AG10803 (cell line): ENCODE measurements at regions not wholly inside any gene's neighbourhood (a gene's known extent, or its start where the extent isn't known, plus 50 kb on each side); places are given as distances from the start of the nearest gene placed in this dataset.

Experiments used
- DNase-seq: peaks from one replicate; pipeline ENCODE4 v3.0.0; 2010; ENCODE audit warnings: low read depth
- H3K4me3 ChIP-seq: 2 replicates; pipeline ENCODE4 v1.5.1; 2011; ENCODE audit warnings: mild to moderate bottlenecking, low read length, control low read depth
- TF ChIP-seq, protein P1 (sequence below): conservative IDR thresholded peaks from 2 replicates; pipeline ENCODE4 v1.5.1; 2011; ENCODE audit warnings: mild to moderate bottlenecking, low read length, control low read depth, inconsistent platforms

DNA sequence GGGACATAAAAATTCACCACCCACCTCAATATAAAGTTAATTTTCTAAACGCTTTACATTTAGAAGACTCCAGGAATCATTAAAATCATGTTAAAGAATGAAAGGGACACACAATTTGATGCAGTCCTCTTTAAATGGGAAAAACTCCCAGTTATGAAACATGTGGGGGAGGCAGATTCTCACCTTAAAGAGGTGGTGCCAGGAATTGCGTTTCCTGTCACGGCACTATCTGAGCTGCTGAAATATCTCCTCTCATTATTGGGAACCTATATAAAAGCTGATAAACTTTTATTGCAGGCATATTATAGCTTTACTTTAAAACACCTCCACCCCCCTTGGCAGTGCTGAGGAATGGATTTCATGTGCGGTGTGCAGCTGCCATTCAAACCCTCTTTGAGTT lies 94.8 kb upstream of the SORCS3 start:
- TF ChIP-seq, protein P1, sequence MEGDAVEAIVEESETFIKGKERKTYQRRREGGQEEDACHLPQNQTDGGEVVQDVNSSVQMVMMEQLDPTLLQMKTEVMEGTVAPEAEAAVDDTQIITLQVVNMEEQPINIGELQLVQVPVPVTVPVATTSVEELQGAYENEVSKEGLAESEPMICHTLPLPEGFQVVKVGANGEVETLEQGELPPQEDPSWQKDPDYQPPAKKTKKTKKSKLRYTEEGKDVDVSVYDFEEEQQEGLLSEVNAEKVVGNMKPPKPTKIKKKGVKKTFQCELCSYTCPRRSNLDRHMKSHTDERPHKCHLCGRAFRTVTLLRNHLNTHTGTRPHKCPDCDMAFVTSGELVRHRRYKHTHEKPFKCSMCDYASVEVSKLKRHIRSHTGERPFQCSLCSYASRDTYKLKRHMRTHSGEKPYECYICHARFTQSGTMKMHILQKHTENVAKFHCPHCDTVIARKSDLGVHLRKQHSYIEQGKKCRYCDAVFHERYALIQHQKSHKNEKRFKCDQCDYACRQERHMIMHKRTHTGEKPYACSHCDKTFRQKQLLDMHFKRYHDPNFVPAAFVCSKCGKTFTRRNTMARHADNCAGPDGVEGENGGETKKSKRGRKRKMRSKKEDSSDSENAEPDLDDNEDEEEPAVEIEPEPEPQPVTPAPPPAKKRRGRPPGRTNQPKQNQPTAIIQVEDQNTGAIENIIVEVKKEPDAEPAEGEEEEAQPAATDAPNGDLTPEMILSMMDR: no peak
- no peak overlapping the region for H3K4me3 ChIP-seq
- DNase-seq: no peak

DNA sequence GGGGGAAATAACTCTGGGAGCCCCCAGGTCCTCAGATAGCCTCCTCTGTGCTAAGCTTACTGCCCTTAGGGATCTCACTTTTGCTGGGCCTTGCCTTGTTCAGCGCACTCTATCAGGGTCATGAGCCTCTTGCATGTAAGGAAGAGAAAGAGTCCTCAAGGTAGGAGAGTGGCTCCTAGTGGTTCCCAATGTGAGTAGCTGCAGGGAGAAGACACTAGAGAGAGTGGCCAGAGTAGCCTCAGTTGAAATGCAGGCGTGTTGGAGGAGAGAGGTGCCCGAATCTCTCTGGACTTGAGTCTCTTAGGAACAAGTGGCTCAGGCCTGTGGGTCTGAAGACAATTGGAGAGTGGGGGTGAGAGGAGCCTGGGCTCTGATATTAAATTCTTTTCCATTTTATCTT lies 94.3 kb upstream of the SORCS3 start:
- no peak for DNase-seq
- TF ChIP-seq, protein P1: no peak
- no peak overlapping the region for H3K4me3 ChIP-seq

DNA sequence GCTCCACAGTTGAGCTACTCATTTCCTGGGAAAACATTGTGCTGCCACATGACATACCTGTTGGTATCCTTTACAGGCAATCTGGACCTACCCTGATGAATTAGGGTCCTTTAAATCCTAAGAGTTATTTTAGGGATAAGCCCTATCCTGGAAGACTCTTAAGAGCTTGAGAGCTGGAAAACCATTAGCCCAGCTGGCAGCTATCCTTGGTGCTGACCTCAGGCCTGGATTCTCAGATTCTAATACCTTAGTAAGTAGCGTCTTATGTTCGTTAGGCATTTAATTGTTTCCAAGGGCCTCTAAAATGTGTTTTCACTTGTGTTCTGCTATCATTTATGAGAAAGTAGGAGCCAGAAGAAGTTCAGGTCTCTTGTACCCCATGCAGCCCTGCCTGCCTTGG lies 93.0 kb upstream of the SORCS3 start:
- no peak overlapping the region for H3K4me3 ChIP-seq
- peak; percentile 13 for DNase-seq
- TF ChIP-seq, protein P1: no peak

DNA sequence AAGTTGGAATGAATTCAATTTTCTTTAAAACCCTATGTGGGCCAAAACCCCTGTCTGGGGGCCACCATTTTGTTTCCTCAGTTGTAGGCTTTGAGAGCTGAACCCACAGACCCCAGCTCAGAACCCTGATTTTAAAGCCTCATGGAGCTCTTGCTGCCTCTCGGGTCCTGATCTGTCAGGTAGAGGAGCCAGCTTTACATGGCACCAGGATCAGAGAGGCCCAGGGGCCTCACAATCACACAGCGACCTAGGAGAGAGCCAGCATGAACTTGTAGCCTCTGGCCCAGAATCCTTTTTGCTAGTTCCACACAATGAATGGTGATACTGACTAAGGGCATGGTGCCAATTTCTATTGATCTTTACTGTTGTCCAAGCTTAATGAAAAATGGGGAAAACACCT lies 84.3 kb upstream of the SORCS3 start:
- TF ChIP-seq, protein P1: no peak
- DNase-seq: no peak
- H3K4me3 ChIP-seq: no peak overlapping the region

DNA sequence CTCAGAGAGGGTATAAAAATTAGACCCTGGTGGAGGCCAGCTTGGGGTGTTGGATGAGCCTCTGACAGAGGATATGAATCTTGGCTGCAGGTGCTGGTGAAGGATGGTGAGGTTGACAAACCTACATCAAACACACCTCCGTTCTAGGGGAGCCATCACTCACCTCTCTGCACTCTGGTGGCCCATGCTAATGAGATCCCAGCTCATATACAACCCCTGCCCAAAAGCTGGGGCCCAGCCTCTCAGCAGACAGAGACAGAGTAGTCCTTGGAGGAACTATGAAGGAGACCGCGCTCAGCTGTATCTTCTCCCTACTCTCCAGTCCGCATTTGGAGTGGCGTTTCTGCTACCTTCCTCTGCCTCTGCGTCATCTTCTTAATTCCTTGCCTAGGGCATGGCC lies 83.1 kb upstream of the SORCS3 start:
- no peak for DNase-seq
- TF ChIP-seq, protein P1: no peak
- no peak overlapping the region for H3K4me3 ChIP-seq

DNA sequence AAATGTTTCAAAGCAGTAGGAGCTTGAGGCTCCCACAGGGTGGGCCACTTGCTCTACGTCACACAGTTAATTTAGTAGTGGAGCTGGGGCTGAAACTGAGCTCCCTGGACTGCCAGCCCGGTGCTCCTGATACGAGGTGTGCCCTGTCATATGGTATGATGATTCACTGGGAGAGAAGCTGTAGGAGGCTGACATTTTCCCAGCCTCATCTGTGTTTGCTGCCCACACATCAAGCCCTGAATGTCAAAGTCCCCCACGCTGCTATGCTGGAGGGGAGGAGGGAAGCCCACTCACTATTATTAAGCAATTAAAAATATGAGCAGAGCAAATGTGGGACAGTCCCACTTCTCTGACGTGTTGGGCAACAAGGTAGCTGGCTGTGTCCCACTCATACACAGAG lies 81.2 kb upstream of the SORCS3 start:
- no peak for DNase-seq
- TF ChIP-seq, protein P1: no peak
- no peak overlapping the region for H3K4me3 ChIP-seq

DNA sequence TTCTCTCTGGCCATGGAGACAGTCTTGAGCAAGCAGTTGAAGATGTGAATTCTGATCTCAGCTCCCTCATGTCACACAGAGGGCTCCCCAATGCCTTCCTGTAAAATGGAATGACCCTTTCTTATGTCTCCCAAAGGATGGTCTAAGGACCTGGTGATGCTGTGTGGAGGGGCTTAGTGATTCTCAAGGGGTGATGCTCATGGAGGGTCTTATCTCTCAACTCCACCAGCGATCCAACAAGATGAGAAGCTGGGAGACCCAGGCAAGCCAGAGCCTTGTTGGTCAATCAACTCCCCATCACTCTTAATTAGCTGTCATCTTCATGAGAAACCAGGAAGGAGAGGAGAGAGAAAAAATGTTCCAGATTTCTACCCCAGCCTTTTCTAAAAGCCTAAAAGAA lies 78.0 kb upstream of the SORCS3 start:
- no peak for DNase-seq
- TF ChIP-seq, protein P1: no peak
- no peak overlapping the region for H3K4me3 ChIP-seq
